ENCODE measurements at regions not wholly inside any gene's neighbourhood (a gene's known extent, or its start where the extent isn't known, plus 50 kb on each side); places are given as distances from the start of the nearest gene placed in this dataset.

DNA sequence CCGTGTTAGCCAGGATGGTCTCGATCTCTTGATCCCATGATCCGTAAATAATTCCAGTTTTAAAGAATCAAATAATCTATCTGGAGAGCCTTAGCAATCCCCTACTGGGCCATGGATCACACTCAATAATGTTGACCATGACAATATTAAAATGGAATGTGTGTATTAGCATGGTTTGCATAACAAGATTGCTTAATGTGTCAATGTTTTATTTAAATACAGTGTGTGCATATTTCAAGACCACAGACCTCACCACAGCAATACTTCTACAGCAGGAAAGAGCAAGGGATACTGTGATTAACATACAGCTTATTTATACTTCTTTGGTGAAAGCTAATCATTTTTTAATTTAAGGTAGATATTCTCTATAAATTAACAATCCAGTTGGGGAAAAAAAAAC, 470.4 kb downstream of the TFAP2B start:
- TF ChIP-seq POLR2A (IDR thresholded peaks at IDR 0.05) (no peak), CTCF (IDR thresholded peaks at IDR 0.05) (no peak), EP300 (IDR thresholded peaks at IDR 0.05) (no peak)

All from stomach (tissue), 4 donors.